BLaER1 treated with 17β-estradiol and CSF1 and Interleukin-3, amounts not matched to agents 10 nM and 100 nM (cell line): ENCODE measurements at regions not wholly inside any gene's neighbourhood (a gene's known extent, or its start where the extent isn't known, plus 50 kb on each side); places are given as distances from the start of the nearest gene placed in this dataset.

ENCODE experiments used
- H3K27ac ChIP-seq, 11 experiments: shearing (Covaris generic); formaldehyde crosslinking; 2 replicates each; pipeline ENCODE4 v1.8.1; 2022
- H3K27me3 ChIP-seq, 11 experiments: shearing (Covaris generic); formaldehyde crosslinking; 2 replicates each; pipeline ENCODE4 v1.8.1; 2022
- H3K36me3 ChIP-seq, 11 experiments: shearing (Covaris generic); formaldehyde crosslinking; 2 replicates each; pipeline ENCODE4 v1.8.1; 2022
- H3K4me1 ChIP-seq, 10 experiments: shearing (Covaris generic); formaldehyde crosslinking; 2 replicates each; pipeline ENCODE4 v1.8.1; 2022
- H3K4me2 ChIP-seq, 11 experiments: shearing (Covaris generic); formaldehyde crosslinking; 2 replicates each; pipeline ENCODE4 v1.8.1; 2022
- H3K4me3 ChIP-seq, 10 experiments: shearing (Covaris generic); formaldehyde crosslinking; 2 replicates each; pipeline ENCODE4 v1.8.1; 2022
- H3K9ac ChIP-seq, 11 experiments: shearing (Covaris generic); formaldehyde crosslinking; 2 replicates each; pipeline ENCODE4 v1.8.1; 2022
- H3K9me3 ChIP-seq, 11 experiments: shearing (Covaris generic); formaldehyde crosslinking; replicated peaks in 1 of 11; 2 replicates each; pipeline ENCODE4 v1.8.1; 2022
- H4K20me1 ChIP-seq, 11 experiments: shearing (Covaris generic); formaldehyde crosslinking; 2 replicates each; pipeline ENCODE4 v1.8.1; 2022
- Cebpa-rat ChIP-seq, 11 experiments: shearing (Covaris generic); IDR thresholded peaks; 2 replicates each; pipeline ENCODE4 v1.8.1; 2022

DNA sequence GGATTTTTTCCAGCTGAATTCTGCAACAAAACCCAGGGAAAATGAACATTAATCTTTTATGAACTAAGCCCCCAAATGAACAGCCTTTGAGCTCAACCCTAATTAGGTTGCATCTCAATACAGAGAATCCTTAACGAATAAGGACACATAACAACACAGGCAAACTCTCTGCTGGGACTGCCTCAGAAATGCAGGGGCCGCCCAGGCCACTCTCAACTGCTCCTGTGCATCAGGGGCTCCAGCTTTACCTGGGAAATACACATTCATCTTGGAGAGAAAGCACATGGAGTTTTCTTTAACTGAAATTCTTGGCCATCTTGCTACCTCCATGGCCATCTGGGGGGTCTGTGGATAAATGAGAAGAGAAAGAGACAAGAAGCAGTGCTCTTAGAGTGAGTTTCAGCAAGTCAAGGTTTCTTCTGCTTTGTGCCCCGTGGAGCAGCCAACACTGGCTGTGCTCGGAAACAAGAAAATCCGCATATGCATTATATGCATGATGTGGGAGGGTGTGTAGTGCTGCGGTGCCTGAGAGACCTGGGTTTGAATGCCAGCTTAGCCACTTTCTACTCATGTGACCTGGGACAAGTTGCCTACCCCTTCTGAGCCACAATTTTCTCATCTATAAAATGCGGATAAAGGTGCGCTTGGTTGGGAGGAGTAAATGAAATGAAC, 81.9 kb upstream of the RCN1 start:
- no peaks in the 10 kb centered on the region for H3K27me3 ChIP-seq
- no peaks in the 10 kb centered on the region for H3K9me3 ChIP-seq
- 0 out of 20 replicates have a peak, but pooled peaks cover 0 to 7% (median 0%) of the 10 kb centered on the region in 10 experiments for H3K4me1 ChIP-seq
- H3K4me2 ChIP-seq: no peak overlapping the region
- H3K4me3 ChIP-seq: no peak overlapping the region
- H3K9ac ChIP-seq: no peak overlapping the region
- no peaks in the 10 kb centered on the region for H3K36me3 ChIP-seq
- H3K27ac ChIP-seq: no peak overlapping the region
- no peak for TF ChIP-seq Cebpa-rat (IDR thresholded peaks at IDR 0.05)
- no peaks in the 10 kb centered on the region for H4K20me1 ChIP-seq

DNA sequence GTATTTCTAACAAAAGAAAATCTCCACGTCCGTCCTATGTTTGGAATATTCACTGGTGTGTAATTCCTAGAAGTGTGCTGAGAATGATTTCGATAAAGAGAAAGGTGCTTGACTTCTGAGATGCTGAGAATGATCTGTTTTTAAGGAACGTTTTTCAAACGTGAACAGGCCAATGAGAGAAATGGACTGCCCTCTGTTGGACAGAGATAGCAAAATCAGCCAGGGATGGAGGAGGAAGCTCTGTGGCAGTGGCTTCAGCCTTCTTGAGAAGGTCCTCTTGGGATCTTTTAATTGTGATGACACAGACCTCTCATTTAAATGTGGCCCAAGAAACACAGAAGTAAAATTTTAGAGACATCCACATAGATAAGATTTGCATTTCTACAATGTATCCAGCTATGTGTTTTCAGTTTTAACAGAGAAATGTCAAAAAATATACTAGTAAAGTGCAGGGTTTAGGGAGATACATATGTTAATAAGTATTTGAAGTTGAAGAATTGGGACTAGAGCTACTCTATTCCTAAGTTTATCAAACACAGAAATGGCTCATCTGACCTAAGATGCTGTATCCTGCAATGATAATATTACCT, 84.0 kb upstream of the RCN1 start:
- Histone ChIP-seq H3K4me1 (0 out of 20 replicates have a peak, but pooled peaks cover 0 to 7% (median 0%) of the 10 kb centered on the region in 10 experiments), H3K4me2 (no peak overlapping the region), H3K9me3 (no peaks in the 10 kb centered on the region), H3K27ac (no peak overlapping the region), H3K27me3 (no peaks in the 10 kb centered on the region), H3K36me3 (no peaks in the 10 kb centered on the region), H3K4me3 (no peak overlapping the region), H3K9ac (no peak overlapping the region), H4K20me1 (no peaks in the 10 kb centered on the region)
- TF ChIP-seq Cebpa-rat (IDR thresholded peaks at IDR 0.05): no peak

DNA sequence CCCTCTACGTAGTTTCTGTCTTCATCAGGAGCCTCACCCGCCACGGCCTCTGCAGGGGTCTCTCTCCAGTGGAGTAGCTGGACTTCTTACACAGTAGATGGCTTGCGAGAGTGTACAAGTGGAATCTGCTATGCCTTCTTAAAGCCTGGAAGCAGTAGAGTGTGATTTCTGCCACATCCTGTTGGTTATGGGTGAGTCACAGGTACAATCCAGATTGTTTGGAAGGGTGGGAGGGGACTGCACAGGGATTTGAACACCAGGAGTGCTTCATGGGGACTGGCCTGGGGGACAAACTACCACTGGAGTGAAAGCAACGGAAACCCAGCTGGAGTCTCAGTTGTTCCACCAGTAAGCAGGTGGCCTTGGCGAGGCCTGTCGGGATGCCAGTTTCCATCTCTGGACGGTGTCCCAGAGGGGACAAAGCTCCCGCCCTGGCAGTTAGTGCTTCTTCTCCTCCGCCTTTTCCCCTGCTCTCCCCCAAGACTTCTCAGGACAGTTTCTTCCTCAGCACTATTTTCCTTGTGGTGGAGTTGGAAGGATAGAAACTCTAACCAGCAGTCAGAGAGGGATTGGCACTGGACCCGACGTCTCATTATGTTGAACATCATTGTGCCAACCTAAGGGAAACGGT, 85.0 kb upstream of the RCN1 start:
- no peaks in the 10 kb centered on the region for H3K36me3 ChIP-seq
- no peak overlapping the region for H3K27ac ChIP-seq
- H3K9ac ChIP-seq: no peak overlapping the region
- TF ChIP-seq Cebpa-rat (IDR thresholded peaks at IDR 0.05): no peak
- H3K4me1 ChIP-seq: 0 out of 20 replicates have a peak, but pooled peaks cover 0 to 7% (median 0%) of the 10 kb centered on the region in 10 experiments
- H3K4me2 ChIP-seq: no peak overlapping the region
- no peaks in the 10 kb centered on the region for H3K9me3 ChIP-seq
- no peak overlapping the region for H3K4me3 ChIP-seq
- no peaks in the 10 kb centered on the region for H3K27me3 ChIP-seq
- H4K20me1 ChIP-seq: no peaks in the 10 kb centered on the region

DNA sequence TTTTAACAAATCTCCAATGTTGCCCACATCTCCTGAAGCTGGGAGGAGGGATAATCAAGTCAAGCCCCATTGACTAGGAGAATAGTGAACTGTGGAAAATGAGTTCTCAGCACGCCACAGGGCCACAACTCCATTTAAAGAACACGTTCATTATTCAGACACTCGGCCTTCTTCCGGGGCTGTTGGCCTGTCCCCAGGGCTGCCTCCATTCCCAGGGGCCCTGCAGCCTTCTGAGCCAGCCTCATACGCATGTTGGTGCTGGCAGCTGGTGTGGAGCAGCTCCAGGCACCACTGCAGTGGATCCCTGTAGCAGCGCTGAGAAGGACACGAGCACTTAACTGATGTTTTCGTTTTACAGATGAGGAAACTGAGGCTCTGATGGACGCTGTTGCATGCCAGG, 87.5 kb upstream of the RCN1 start:
- H3K4me3 ChIP-seq: no peak overlapping the region
- no peaks in the 10 kb centered on the region for H3K9me3 ChIP-seq
- H3K27me3 ChIP-seq: no peaks in the 10 kb centered on the region
- no peak overlapping the region for H3K4me2 ChIP-seq
- no peaks in the 10 kb centered on the region for H4K20me1 ChIP-seq
- no peak for TF ChIP-seq Cebpa-rat (IDR thresholded peaks at IDR 0.05)
- no peak overlapping the region for H3K9ac ChIP-seq
- H3K27ac ChIP-seq: no peak overlapping the region
- H3K36me3 ChIP-seq: no peaks in the 10 kb centered on the region
- 0 out of 20 replicates have a peak, but pooled peaks cover 0 to 7% (median 0%) of the 10 kb centered on the region in 10 experiments for H3K4me1 ChIP-seq

DNA sequence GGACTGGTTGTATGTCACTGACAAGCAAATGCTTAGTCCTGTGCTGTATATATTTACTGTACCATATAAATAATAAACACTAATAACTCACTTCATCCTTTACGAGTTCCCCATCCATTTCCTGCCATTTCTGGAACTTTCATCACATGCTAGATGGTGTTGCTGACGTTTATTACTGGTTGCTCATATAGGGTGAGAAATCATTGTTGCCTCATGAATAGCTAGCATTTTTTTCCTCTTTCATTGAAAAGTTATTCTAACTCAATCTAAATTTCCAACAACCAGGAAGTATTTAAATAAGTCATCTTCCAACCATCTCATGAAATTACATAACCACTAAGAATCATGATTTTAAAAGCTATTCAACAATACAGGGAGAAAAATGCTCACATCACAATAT, 88.6 kb upstream of the RCN1 start:
- Histone ChIP-seq H3K4me3 (no peak overlapping the region), H3K4me1 (0 out of 20 replicates have a peak, but pooled peaks cover 0 to 3% (median 0%) of the 10 kb centered on the region in 10 experiments), H3K27me3 (no peaks in the 10 kb centered on the region), H4K20me1 (no peaks in the 10 kb centered on the region), H3K9me3 (no peaks in the 10 kb centered on the region), H3K27ac (no peak overlapping the region), H3K36me3 (no peaks in the 10 kb centered on the region), H3K4me2 (no peak overlapping the region), H3K9ac (no peak overlapping the region)
- no peak for TF ChIP-seq Cebpa-rat (IDR thresholded peaks at IDR 0.05)

DNA sequence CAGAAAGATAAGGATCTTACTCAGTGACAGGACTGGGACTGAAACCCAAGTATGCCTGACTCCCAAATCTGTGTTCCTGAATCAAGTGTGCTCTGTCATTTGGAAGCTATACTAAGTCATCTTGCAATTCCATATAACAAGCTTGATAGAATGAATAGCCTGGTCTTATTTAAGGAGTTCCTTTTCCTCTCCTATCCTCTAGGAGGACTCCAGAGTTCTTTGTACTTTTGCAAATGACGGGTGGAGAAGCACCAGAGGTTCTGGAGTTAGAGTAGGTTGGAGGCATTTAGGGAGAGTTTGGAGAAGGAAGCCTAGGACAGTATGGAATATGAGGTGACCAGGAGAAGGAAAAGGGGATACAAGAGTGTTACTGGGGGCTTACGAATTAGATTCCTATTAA, 92.9 kb upstream of the RCN1 start:
- TF ChIP-seq Cebpa-rat (IDR thresholded peaks at IDR 0.05): no peak
- H3K9ac ChIP-seq: no peak overlapping the region
- no peaks in the 10 kb centered on the region for H3K36me3 ChIP-seq
- H4K20me1 ChIP-seq: no peaks in the 10 kb centered on the region
- H3K9me3 ChIP-seq: no peaks in the 10 kb centered on the region
- H3K27ac ChIP-seq: no peak overlapping the region
- no peak overlapping the region for H3K4me2 ChIP-seq
- no peak overlapping the region for H3K4me3 ChIP-seq
- peaks cover 0 to 10% (median 2%) of the 10 kb centered on the region in 10 experiments; a peak in 6 of 20 replicates for H3K4me1 ChIP-seq
- H3K27me3 ChIP-seq: no peaks in the 10 kb centered on the region

DNA sequence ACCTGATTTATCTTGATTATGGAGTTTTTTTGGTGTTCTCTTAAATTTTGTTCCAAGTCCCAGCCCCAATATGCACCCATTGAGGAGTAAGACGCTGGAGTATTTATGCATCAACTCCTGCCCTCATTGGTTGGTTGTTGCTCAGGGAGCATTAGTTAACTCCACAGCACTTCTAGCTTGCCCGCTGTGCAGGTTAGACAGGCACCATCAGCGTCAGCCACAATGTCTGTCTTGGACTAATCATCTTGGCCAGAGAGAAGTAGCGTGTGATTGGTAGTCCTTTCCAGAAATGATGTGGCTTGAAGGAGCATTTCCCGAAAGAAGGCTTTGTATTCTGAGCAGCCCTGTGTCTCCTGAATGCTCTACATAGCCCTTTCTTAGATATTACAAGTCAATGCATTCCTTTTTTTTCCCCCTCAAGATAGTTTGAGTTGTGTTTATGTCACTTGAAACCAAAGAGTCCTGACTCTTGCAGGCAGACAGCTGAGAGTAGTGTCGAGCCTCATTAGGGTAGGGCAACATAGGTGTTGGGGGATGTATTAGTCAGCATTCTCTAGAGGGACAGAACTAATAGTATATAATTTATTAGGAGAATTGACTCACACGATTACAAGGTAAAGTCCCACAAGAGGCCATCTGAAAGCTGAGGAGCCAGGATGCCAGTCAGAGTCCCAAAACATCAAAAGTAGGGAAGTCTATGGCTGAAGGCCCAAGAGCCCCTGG, 94.6 kb upstream of the RCN1 start:
- Histone ChIP-seq H3K4me3 (no peak overlapping the region), H3K9me3 (no peaks in the 10 kb centered on the region), H3K27ac (no peak overlapping the region)

DNA sequence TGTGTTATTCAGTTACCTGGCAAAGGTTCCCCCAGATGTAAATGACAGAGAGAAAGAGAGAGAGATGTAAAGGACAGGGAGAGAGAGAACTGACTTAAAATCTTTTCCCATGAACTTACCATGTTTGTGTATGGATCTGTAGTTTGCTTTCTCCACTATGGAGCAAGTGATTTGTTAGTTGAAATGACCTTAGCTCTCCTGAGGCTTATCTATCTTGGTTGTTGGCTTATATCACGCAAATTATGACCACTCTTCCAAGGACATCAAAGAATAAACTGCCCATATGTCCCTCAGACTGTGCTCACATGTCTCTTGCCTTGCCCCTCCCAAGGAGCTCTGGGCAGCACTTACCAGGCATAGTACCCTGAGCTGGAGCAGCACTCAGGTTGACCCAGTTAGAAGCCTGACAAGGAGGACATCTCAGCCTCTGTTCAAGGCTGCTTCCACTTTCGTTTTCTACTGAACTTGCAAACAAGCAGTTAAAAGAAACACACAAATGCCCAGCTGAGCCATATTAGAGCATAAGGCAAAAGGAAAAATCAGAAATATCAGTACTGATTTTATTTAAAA, 95.3 kb upstream of the RCN1 start:
- Histone ChIP-seq H3K4me1 (peaks cover 0 to 10% (median 2%) of the 10 kb centered on the region in 10 experiments; a peak in 6 of 20 replicates), H3K27ac (no peak overlapping the region), H3K27me3 (no peaks in the 10 kb centered on the region), H3K4me3 (no peak overlapping the region), H3K9me3 (no peaks in the 10 kb centered on the region), H3K9ac (no peak overlapping the region), H3K36me3 (no peaks in the 10 kb centered on the region), H3K4me2 (peak overlapping the region; percentile 15 to 64 (median 53); a peak in 17 of 22 replicates), H4K20me1 (no peaks in the 10 kb centered on the region)
- TF ChIP-seq Cebpa-rat (IDR thresholded peaks at IDR 0.05): no peak

More for the DNA sequence above, 94.6 kb upstream of the RCN1 start:
- H4K20me1 ChIP-seq: no peaks in the 10 kb centered on the region
- no peak overlapping the region for H3K9ac ChIP-seq
- TF ChIP-seq Cebpa-rat (IDR thresholded peaks at IDR 0.05): no peak
- H3K27me3 ChIP-seq: no peaks in the 10 kb centered on the region
- peak overlapping the region in 7 of 11 experiments; percentile 15 to 56 (median 53); a peak in 8 of 22 replicates for H3K4me2 ChIP-seq
- H3K36me3 ChIP-seq: no peaks in the 10 kb centered on the region
- peaks cover 0 to 10% (median 2%) of the 10 kb centered on the region in 10 experiments; a peak in 6 of 20 replicates for H3K4me1 ChIP-seq

DNA sequence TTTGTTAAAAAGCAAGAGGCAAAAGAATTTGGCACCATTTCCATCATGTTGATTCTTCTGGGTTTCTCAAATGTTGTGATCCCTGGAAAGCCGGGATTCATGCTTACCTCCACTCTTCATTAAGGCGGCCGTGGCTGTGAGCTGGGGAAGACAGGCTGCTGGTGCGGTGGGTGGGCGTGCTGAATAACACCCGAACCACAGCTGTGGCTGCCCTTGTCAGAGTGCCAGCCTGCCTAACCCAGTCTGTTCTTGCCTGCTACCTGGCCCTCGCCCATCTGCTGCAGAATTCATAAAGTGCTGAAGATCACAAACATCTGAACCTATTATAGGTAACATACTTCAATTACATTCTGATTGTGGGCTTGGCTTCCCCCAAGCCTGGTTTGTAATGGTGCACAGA, 95.8 kb upstream of the RCN1 start:
- peak overlapping the region in 3 of 11 experiments; percentile 53 to 60 (median 56); a peak in 2 of 22 replicates for H3K4me2 ChIP-seq
- H3K9me3 ChIP-seq: no peaks in the 10 kb centered on the region
- H3K27ac ChIP-seq: no peak overlapping the region
- H3K27me3 ChIP-seq: no peaks in the 10 kb centered on the region
- no peaks in the 10 kb centered on the region for H3K36me3 ChIP-seq
- peaks cover 0 to 10% (median 2%) of the 10 kb centered on the region in 10 experiments; a peak in 6 of 20 replicates for H3K4me1 ChIP-seq
- TF ChIP-seq Cebpa-rat (IDR thresholded peaks at IDR 0.05): no peak
- no peaks in the 10 kb centered on the region for H4K20me1 ChIP-seq
- H3K9ac ChIP-seq: no peak overlapping the region
- H3K4me3 ChIP-seq: no peak overlapping the region
